ENCODE measurements at regions not wholly inside any gene's neighbourhood (a gene's known extent, or its start where the extent isn't known, plus 50 kb on each side); places are given as distances from the start of the nearest gene placed in this dataset.

DNA sequence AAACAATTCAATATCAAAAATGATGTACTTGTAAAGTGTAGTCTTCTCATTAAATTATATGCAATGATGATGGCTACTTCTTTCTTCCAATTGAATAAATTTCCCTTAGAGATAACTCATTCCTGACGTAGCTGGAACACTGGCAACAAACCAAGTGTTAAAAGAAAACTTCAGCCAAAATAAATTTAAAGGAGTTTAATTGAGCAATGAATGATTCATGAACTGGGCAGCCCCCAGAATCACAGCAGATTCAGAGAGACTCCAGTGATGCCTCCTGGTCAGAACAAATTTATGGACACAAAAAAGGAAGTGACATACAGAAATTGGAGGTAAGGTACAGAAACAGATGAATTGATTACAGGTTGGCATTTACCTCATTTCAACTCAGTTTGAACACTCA lies 276.5 kb downstream of the DSC3 start:
- ATAC-seq (no peak), DNase-seq (no peak)
- Histone ChIP-seq H3K36me3 (no peaks in the 10 kb centered on the region), H3K4me1 (no peaks in the 10 kb centered on the region), H3K9me3 (peaks cover 0 to 8% (median 0%) of the 10 kb centered on the region in 12 donors), H3K27me3 (no peaks in the 10 kb centered on the region), H3K27ac (no peak overlapping the region), H3K4me3 (no peak overlapping the region)
- WGBS, 4 donors: 13 to 28% (median 20%) methylated on average over 1 of the region's 1 CpG
- intact Hi-C loops (cut with DNase I): no loop called here
- TF ChIP-seq POLR2A (IDR thresholded peaks at IDR 0.05): no peak
- TF ChIP-seq, protein P1, sequence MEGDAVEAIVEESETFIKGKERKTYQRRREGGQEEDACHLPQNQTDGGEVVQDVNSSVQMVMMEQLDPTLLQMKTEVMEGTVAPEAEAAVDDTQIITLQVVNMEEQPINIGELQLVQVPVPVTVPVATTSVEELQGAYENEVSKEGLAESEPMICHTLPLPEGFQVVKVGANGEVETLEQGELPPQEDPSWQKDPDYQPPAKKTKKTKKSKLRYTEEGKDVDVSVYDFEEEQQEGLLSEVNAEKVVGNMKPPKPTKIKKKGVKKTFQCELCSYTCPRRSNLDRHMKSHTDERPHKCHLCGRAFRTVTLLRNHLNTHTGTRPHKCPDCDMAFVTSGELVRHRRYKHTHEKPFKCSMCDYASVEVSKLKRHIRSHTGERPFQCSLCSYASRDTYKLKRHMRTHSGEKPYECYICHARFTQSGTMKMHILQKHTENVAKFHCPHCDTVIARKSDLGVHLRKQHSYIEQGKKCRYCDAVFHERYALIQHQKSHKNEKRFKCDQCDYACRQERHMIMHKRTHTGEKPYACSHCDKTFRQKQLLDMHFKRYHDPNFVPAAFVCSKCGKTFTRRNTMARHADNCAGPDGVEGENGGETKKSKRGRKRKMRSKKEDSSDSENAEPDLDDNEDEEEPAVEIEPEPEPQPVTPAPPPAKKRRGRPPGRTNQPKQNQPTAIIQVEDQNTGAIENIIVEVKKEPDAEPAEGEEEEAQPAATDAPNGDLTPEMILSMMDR (IDR thresholded peaks at IDR 0.05): no peak

- ATAC-seq (no peak), DNase-seq (no peak)
- Histone ChIP-seq H3K36me3 (no peaks in the 10 kb centered on the region), H3K27ac (no peak overlapping the region), H3K4me3 (no peak overlapping the region), H3K4me1 (no peaks in the 10 kb centered on the region), H3K27me3 (no peaks in the 10 kb centered on the region), H3K9me3 (peaks cover 0 to 8% (median 0%) of the 10 kb centered on the region in 12 donors)
- WGBS, 4 donors: 74 to 86% (median 85%) methylated on average over 4 of the region's 4 CpGs
- intact Hi-C loops (cut with DNase I): no loop called here
- TF ChIP-seq, protein P1 (IDR thresholded peaks at IDR 0.05): no peak
- TF ChIP-seq POLR2A (IDR thresholded peaks at IDR 0.05): no peak
Measured at GRCh38 chr18:30765247-30765646, 277.3 kb downstream of the DSC3 start.

DNA sequence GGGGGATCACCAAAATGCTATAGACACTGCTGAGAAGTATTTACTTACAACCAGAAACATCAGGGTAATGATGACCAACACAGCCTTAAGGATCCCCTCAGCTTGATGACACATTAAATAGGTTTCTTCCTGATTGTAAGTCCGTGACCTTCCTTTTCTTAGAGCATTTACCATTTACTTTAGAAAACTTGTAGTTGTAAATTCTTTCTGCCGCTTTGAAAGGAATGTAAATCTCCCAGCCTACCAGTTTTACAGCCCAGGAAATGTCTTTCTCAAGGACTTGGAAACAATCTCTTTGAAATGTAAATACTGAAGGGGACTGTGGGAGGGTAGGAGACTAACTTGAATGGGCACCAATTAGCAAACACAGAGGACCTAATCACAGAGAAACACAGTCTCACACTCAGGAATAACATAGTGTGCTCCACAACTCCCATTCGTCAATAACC lies 278.6 kb downstream of the DSC3 start:
- 30 to 48% (median 41%) methylated on average over 3 of the region's 3 CpGs for WGBS, 4 donors
- ATAC-seq: no peak
- intact Hi-C loops (cut with DNase I): no loop called here
- no peak for DNase-seq
- H3K27ac ChIP-seq: no peak overlapping the region
- H3K27me3 ChIP-seq: no peaks in the 10 kb centered on the region
- H3K9me3 ChIP-seq: peaks cover 0 to 8% (median 0%) of the 10 kb centered on the region in 12 donors
- H3K4me1 ChIP-seq: no peaks in the 10 kb centered on the region
- no peak overlapping the region for H3K4me3 ChIP-seq
- TF ChIP-seq, protein P1 (IDR thresholded peaks at IDR 0.05): no peak
- TF ChIP-seq POLR2A (IDR thresholded peaks at IDR 0.05): no peak
- no peaks in the 10 kb centered on the region for H3K36me3 ChIP-seq

- no peak for ATAC-seq
- no peaks in the 10 kb centered on the region for H3K4me1 ChIP-seq
- TF ChIP-seq POLR2A (IDR thresholded peaks at IDR 0.05): no peak
- TF ChIP-seq, protein P1 (IDR thresholded peaks at IDR 0.05): no peak
Measured at GRCh38 chr18:30754846-30755245, 287.7 kb downstream of the DSC3 start.

More at GRCh38 chr18:30754846-30755245, 287.7 kb downstream of the DSC3 start:
- Histone ChIP-seq H3K27me3 (no peaks in the 10 kb centered on the region), H3K4me3 (no peak overlapping the region), H3K36me3 (no peaks in the 10 kb centered on the region), H3K9me3 (peaks cover 0 to 12% (median 0%) of the 10 kb centered on the region in 12 donors), H3K27ac (no peak overlapping the region)
- intact Hi-C loops (cut with DNase I): no loop called here
- DNase-seq: no peak

All from heart left ventricle (tissue), 16 donors.